GM23338 (cell line): ENCODE measurements at regions not wholly inside any gene's neighbourhood (a gene's known extent, or its start where the extent isn't known, plus 50 kb on each side); places are given as distances from the start of the nearest gene placed in this dataset.

Experiments used
- CREB1 ChIP-seq: fragments of 250-450 bp; sonication (Bioruptor Pico); IDR thresholded peaks from 2 replicates; pipeline ENCODE4 v1.5.0; 2020; ENCODE audit warnings: low read depth, mild to moderate bottlenecking, moderate library complexity
- CTCF ChIP-seq, 2 experiments: fragments of 200-600 bp in 1 of 2; sonication (generic) in 1 of 2; conservative IDR thresholded peaks; 2 replicates each; pipeline versions ENCODE4 v1.5.1 to v1.6.1; 2016 to 2017; ENCODE audit warnings: antibody characterized with exemption in 2 of 2, low read depth in 2 of 2, mild to moderate bottlenecking in 2 of 2, moderate library complexity in 1 of 2
- ETS1 ChIP-seq: IDR thresholded peaks from 2 replicates; pipeline ENCODE4 v1.6.1; 2016; ENCODE audit warnings: antibody characterized with exemption
- EZH2 ChIP-seq: fragments of 200-600 bp; sonication (generic); IDR thresholded peaks from one replicate; pipeline ENCODE4 v1.8.0; 2017; ENCODE audit warnings: antibody characterized with exemption, mild to moderate bottlenecking, low read depth; ENCODE audit not compliant: unreplicated experiment
- EZH2phosphoT487 ChIP-seq: fragments of 200-600 bp; sonication (generic); IDR thresholded peaks from one replicate; pipeline ENCODE4 v1.8.1; 2018; ENCODE audit warnings: antibody characterized with exemption; ENCODE audit not compliant: unreplicated experiment
- JUNB ChIP-seq: IDR thresholded peaks from one replicate; pipeline ENCODE4 v1.6.1; 2016; ENCODE audit warnings: antibody characterized with exemption; ENCODE audit not compliant: unreplicated experiment
- POLR2AphosphoS5 ChIP-seq: IDR thresholded peaks from 2 replicates; pipeline ENCODE4 v1.6.1; 2016; ENCODE audit warnings: antibody characterized with exemption, low read depth
- REST ChIP-seq: IDR thresholded peaks from one replicate; pipeline ENCODE4 v1.6.1; 2018; ENCODE audit warnings: antibody characterized with exemption; ENCODE audit not compliant: unreplicated experiment
- STAT1 ChIP-seq: IDR thresholded peaks from one replicate; pipeline ENCODE4 v1.6.1; 2016; ENCODE audit warnings: antibody characterized with exemption; ENCODE audit not compliant: unreplicated experiment
- ZNF114 ChIP-seq: fragments of 250-450 bp; sonication (Bioruptor Pico); IDR thresholded peaks from 2 replicates; pipeline ENCODE4 v1.5.0; 2020; ENCODE audit warnings: mild to moderate bottlenecking, moderate library complexity

GRCh38 chr3:153752405-153753027 is 368.7 kb upstream of the ARHGEF26 start:
- TF ChIP-seq POLR2AphosphoS5 (no peak), CTCF (conservative IDR thresholded peaks at IDR 0.05; ENCODE audit: low read depth in 2 of 2) (no peak), EZH2phosphoT487 (no peak), EZH2 (no peak), CREB1 (no peak), ETS1 (no peak), JUNB (no peak), ZNF114 (CRISPR knock-in tag) (no peak), REST (no peak), STAT1 (no peak)
